ENCODE measurements at regions not wholly inside any gene's neighbourhood (a gene's known extent, or its start where the extent isn't known, plus 50 kb on each side); places are given as distances from the start of the nearest gene placed in this dataset.

DNA sequence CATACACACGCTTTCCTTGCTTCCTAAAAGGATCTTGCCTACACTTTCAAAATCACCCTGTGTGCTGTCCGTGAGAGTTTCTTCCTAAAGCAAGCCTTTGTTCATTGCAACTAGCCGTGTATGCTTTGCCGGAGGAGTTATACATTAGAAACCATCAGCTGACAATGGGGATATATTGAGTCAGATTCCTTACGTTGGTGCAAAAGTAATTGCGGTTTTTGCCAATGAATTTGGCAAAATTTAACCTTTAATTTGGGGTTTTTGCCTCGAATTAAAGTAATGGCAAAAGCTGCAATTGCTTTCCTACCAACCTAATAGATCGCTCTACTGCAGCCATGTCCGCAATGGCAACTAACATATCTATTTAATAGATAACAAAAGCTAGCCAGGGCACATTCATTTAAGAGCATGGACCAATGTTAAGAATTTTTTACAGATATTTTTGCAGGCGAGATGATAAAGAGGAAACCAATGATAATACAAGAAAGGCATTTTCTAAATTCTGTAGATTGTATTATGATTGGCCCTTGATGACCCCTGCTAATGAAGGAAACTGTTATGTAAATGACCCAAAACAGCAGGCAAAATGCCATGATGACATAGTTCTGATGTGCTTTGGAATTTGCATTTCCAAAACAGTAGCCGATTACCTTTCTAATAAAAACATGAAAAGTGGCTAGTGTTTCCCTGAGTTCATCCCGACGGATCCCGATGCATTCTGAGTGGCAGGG, 184.8 kb upstream of the NRP1 start:
- TF ChIP-seq, protein P1, sequence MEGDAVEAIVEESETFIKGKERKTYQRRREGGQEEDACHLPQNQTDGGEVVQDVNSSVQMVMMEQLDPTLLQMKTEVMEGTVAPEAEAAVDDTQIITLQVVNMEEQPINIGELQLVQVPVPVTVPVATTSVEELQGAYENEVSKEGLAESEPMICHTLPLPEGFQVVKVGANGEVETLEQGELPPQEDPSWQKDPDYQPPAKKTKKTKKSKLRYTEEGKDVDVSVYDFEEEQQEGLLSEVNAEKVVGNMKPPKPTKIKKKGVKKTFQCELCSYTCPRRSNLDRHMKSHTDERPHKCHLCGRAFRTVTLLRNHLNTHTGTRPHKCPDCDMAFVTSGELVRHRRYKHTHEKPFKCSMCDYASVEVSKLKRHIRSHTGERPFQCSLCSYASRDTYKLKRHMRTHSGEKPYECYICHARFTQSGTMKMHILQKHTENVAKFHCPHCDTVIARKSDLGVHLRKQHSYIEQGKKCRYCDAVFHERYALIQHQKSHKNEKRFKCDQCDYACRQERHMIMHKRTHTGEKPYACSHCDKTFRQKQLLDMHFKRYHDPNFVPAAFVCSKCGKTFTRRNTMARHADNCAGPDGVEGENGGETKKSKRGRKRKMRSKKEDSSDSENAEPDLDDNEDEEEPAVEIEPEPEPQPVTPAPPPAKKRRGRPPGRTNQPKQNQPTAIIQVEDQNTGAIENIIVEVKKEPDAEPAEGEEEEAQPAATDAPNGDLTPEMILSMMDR (IDR thresholded peaks at IDR 0.05; ENCODE audit: insufficient read depth, low read length): no peak
- no peak for TF ChIP-seq POLR2AphosphoS5 (IDR thresholded peaks at IDR 0.05; ENCODE audit: low read depth)
- no peak for TF ChIP-seq GABPA (IDR thresholded peaks at IDR 0.05; ENCODE audit: low read depth)
- TF ChIP-seq SPI1 (IDR thresholded peaks at IDR 0.05; ENCODE audit: borderline replicate concordance, low read depth): no peak

Measured in HL-60 (cell line).